NCI-H748 treated with DMSO at 0.1 percent for 48 hours (cell line): ENCODE measurements at regions not wholly inside any gene's neighbourhood (a gene's known extent, or its start where the extent isn't known, plus 50 kb on each side); places are given as distances from the start of the nearest gene placed in this dataset.

Source experiments
- DNase-seq: peaks from one replicate; lab custom pipeline; 2025; lab: John Stamatoyannopoulos, UW

- DNase-seq: no peak
Measured at GRCh38 chr6:166692723-166693302, 65.8 kb upstream of the RPS6KA2 start.

- no peak for DNase-seq
Measured at GRCh38 chr6:166691746-166692145, 64.7 kb upstream of the RPS6KA2 start.

GRCh38 chr6:166691199-166691598, 64.1 kb upstream of the RPS6KA2 start:
- no peak for DNase-seq

- no peak for DNase-seq
Measured at GRCh38 chr6:166689687-166690086, 62.6 kb upstream of the RPS6KA2 start.

- DNase-seq: no peak
Measured at GRCh38 chr6:166688901-166689300, 61.9 kb upstream of the RPS6KA2 start.

- DNase-seq: no peak
Measured at GRCh38 chr6:166687879-166688205, 60.8 kb upstream of the RPS6KA2 start.

- no peak for DNase-seq
Measured at GRCh38 chr6:166687070-166687878, 60.2 kb upstream of the RPS6KA2 start.

DNA sequence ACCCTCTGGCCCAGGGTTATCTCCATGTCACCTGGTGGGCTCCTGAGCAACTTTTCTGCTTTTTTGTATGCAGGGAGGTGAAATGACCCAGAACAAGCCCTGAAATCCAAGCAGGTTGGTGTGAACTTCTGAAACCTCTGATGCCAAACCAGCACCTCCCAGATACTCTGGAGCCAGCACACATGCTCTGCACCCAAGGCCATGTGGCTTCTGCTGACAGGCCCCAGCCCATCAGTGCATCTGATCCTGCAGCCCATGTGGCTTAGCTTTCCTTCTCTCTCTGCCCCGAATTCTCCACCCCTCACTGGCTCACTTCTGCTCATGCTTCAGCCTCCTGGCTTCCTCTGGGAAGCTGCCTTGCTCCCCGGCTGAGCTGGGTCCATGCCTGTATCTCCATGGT, 59.3 kb upstream of the RPS6KA2 start:
- DNase-seq: no peak

GRCh38 chr6:166684866-166685265, 57.8 kb upstream of the RPS6KA2 start:
- no peak for DNase-seq

- no peak for DNase-seq
Measured at GRCh38 chr6:166684170-166684569, 57.1 kb upstream of the RPS6KA2 start.

- DNase-seq: no peak
Measured at GRCh38 chr6:166683477-166683876, 56.4 kb upstream of the RPS6KA2 start.

GRCh38 chr6:166679566-166679965, 52.5 kb upstream of the RPS6KA2 start:
- DNase-seq: no peak

GRCh38 chr6:166678426-166678825, 51.4 kb upstream of the RPS6KA2 start:
- DNase-seq: no peak

DNA sequence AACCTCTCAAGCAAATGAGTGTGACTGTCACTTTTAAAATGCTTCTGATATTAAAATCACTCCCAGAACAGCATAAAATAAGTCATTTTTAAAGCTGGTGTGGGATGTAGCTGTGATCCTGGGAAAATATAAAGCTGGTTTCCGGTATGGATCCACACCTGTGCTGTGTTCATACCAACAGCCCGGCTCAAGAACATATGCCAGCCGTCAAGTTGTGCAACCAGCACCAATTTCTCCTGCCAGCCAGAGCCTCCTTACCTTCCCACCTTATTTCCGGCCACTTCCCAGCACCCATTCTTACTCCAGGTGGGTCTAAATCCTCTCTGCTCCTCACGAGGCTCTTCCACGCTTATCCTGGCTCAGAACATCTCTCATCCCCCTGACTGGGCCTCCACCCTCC, 50.9 kb upstream of the RPS6KA2 start:
- DNase-seq: no peak
